GM18498 (cell line): ENCODE measurements at regions not wholly inside any gene's neighbourhood (a gene's known extent, or its start where the extent isn't known, plus 50 kb on each side); places are given as distances from the start of the nearest gene placed in this dataset.
"Not testable (repeated sequence)": the region's sequence is repeated elsewhere in the genome, so short reads cannot be mapped to it uniquely, and the experiment has no call there.

Experiments
- ATAC-seq: cut with Tn5 transposase; IDR thresholded peaks from one replicate; pipeline ENCODE4 v1.9.1; 2021; ENCODE audit warnings: mild to moderate bottlenecking, moderate library complexity; ENCODE audit not compliant: unreplicated experiment

GRCh38 chr6:92962846-92963245 lies 456.5 kb downstream of the EPHA7 start:
- no peak for ATAC-seq

GRCh38 chr6:92952111-92952510 lies 467.2 kb downstream of the EPHA7 start:
- ATAC-seq: not testable (repeated sequence)

- no peak for ATAC-seq
Observed at GRCh38 chr6:92945799-92946198, 473.6 kb downstream of the EPHA7 start.

GRCh38 chr6:92944132-92944531 lies 475.2 kb downstream of the EPHA7 start:
- ATAC-seq: no peak

- no peak for ATAC-seq
Observed at GRCh38 chr6:92942549-92942948, 476.8 kb downstream of the EPHA7 start.

- no peak for ATAC-seq
Observed at GRCh38 chr6:92934625-92935024, 484.7 kb downstream of the EPHA7 start.

GRCh38 chr6:92930171-92930570 lies 489.2 kb downstream of the EPHA7 start:
- no peak for ATAC-seq

GRCh38 chr6:92922216-92922806 lies 497.0 kb downstream of the EPHA7 start:
- ATAC-seq: no peak

- ATAC-seq: no peak
Observed at GRCh38 chr6:92915466-92915865, 503.9 kb downstream of the EPHA7 start.

GRCh38 chr6:92911301-92911700 lies 508.1 kb downstream of the EPHA7 start:
- no peak for ATAC-seq

GRCh38 chr6:92910646-92911045 lies 508.7 kb downstream of the EPHA7 start:
- no peak for ATAC-seq

- no peak for ATAC-seq
Observed at GRCh38 chr6:92906385-92906784, 513.0 kb downstream of the EPHA7 start.

GRCh38 chr6:92893741-92894140 lies 525.6 kb downstream of the EPHA7 start:
- ATAC-seq: no peak

GRCh38 chr6:92892626-92893170 lies 526.7 kb downstream of the EPHA7 start:
- no peak for ATAC-seq

GRCh38 chr6:92888316-92888715 lies 531.0 kb downstream of the EPHA7 start:
- no peak for ATAC-seq

GRCh38 chr6:92887871-92888270 lies 531.5 kb downstream of the EPHA7 start:
- no peak for ATAC-seq

- ATAC-seq: no peak
Observed at GRCh38 chr6:92879526-92879925, 539.8 kb downstream of the EPHA7 start.

GRCh38 chr6:92864966-92865555 lies 554.3 kb downstream of the EPHA7 start:
- ATAC-seq: no peak

GRCh38 chr6:92849636-92850035 lies 569.7 kb downstream of the EPHA7 start:
- ATAC-seq: no peak

- no peak for ATAC-seq
Observed at GRCh38 chr6:92848901-92849300, 570.5 kb downstream of the EPHA7 start.

- no peak for ATAC-seq
Observed at GRCh38 chr6:92848459-92848858, 570.9 kb downstream of the EPHA7 start.

- ATAC-seq: no peak
Observed at GRCh38 chr6:92847988-92848387, 571.4 kb downstream of the EPHA7 start.
